Fibroblast of peridontal ligament (primary cell): ENCODE measurements at regions not wholly inside any gene's neighbourhood (a gene's known extent, or its start where the extent isn't known, plus 50 kb on each side); places are given as distances from the start of the nearest gene placed in this dataset.
"Not testable (repeated sequence)": the region's sequence is repeated elsewhere in the genome, so short reads cannot be mapped to it uniquely, and the experiment has no call there.

Experiments used
- DNase-seq: peaks from one replicate; pipeline ENCODE4 v3.0.0-alpha.2; 2010; ENCODE audit errors: extremely low read depth

DNA sequence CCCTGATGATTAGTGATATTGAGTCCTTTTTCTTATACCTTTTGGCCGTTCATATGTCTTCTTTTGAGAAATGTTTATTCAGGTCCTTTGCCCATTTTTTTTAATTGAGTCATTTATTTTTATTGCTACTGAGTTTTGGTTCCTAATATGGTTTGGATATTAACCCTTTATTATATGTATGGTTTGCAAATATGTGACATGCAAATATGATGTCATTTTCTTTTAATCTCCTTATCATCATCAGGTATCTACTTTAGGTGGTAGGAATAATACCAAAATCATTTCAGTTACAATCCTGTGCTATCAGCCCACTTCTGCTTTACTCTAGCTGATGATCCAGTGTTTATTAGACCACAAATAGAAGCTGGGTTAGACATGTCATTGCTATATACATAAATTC lies 102.3 kb upstream of the TRPC7 start:
- DNase-seq = no peak

DNA sequence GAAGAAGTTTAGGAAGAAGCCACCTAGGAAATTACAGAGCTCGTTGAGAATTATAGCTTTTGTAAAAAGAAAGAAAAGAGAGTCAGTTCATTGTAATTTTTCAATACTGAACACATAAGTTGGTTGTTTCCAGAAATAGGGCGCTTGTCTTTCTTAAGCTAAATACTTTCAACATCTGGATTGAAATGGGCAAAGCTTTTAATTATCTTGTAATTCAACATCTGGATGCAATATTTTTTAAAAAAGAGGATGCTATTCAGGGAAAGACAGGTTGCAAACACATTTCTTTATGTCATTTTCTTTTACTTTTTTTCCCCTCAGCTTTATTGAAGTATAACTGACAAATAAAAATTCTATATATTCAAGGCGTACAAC lies 100.7 kb upstream of the TRPC7 start:
- DNase-seq = no peak

DNA sequence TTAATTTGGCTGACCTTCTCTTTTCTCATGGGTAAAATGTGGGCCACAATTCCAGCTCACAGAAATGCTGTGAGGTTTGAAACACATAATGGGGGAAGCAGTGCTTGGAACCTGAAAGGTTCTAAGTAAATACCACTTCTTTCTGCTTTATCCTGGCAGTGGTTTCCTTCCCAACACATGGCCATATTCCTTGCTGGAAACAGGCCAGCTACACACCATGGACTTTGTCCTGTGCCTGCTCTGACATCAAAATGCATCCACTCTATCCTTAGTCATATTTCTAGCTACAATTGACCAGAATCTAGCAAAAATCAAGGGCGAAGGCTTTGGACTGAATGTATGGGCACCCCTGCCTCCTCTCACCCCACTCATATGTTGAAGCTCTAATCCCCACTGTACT lies 93.1 kb upstream of the TRPC7 start:
- DNase-seq = no peak

DNA sequence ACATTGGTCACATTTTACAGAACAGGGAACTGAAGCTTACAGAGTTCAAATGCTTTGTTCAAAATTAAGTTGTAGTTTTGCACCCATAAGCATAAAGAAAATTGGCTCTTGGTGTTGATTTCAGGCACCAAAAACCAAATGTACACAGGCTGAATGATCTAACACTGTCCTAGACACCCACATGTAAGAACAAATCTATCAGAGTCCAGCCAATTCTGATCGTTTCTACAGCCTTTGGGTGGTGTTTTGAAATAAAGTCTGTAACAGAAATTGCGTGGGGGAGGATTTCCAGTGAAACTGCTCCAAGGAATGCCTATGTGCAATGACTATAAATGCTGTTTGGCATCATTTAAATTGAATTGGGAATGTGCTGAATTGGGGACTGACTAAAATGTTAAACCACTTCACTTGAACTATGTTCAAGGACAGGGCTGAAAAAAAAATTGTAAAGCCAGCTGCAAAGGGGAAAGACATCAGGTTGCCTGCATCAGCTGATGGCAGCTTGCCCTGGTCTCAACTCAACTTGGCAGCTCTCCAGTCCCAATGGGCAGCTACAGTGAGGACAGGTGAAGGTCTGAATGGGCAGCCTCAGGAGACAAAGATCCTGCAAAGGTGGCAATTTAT lies 92.2 kb upstream of the TRPC7 start:
- no peak for DNase-seq

DNA sequence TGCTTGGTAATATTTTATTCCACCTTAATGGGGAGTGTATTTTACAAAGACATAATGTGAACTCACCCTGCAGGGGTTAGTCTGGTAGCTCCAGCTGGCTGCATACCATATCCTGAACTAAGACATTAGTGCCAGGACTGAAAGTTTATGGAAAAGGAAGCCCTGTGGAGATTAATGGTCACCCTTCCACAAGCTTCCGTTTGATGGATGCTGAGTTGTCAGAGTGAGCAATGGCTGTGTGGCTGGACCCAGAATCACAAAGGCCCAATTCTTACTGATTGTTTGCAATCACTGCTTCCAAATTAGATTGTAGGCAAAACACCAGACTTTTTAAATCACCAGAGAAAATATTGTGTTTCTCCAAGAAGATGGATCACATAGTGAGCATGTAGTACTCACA lies 90.1 kb upstream of the TRPC7 start:
- DNase-seq = no peak

DNA sequence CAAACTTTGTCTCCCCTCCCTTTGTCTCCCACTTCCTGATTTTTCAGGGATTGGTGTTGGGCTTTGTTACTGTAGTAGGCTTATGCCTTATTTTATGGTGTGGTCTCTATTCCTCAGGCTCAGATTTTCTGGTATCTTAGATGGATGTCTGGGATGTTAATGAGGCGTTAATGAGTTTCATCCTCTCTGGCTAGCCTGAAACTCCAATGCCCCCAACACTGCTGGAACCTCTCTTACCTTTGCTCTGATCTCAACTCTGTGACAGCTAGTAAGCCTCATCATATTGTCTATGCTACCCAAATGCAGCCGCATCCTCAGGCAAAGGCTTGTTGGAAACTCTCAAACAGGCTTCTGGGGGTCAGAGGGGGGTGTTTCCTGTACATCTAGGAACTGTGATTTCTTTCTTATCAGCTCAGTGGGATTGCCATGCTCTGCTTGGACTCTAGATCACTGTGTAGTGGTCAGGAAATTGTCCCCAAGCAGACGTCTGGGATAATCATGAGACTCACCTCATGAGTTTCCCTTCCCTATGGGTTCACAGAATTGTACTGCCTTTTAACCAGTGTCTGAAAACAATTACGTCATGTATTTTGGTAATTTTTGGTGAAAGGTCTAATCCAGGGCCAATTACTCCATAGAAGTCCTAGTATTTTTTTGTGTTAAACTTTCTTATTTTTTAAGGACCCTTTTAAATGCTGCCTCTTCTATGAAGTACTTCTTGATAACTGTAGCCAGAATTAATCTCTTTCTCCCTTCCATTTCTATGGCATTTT lies 88.8 kb upstream of the TRPC7 start:
- DNase-seq = no peak

DNA sequence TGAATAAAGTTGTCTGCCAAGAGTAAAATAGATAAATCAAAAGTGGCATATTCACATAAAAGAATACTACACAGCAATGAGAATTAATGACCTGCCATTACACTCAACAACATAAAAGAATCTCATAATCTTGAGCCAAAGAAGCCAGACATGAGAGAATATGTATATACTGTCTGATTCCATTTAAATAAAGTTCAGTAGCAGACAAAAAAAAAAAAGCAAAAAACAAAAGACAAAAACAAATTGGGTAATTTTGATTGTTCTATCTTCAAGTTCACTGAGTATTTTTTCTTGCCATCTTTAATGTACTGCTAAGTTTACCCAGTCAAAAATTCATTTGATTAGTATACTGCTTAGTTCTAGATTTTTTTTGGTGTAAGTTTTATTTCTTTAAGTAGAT lies 87.9 kb upstream of the TRPC7 start:
- no peak for DNase-seq

DNA sequence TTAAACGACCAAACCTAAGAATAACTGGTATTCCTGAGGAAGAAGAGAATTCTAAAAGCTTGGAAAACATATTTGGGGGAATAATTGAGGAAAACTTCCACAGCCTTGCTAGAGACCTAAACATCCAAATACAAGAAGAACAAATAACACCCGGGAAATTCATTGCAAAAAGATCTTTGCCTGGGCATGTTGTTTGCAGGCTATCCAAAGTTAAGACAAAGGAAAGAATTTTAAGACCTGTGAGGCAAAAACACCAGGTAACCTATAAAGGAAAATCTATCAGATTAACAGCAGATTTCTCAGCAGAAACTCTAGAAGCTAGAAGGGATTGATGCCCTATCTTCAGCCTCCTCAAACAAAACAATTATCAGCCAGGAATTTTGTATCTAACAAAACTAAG lies 82.2 kb upstream of the TRPC7 start:
- DNase-seq = not testable (repeated sequence)

DNA sequence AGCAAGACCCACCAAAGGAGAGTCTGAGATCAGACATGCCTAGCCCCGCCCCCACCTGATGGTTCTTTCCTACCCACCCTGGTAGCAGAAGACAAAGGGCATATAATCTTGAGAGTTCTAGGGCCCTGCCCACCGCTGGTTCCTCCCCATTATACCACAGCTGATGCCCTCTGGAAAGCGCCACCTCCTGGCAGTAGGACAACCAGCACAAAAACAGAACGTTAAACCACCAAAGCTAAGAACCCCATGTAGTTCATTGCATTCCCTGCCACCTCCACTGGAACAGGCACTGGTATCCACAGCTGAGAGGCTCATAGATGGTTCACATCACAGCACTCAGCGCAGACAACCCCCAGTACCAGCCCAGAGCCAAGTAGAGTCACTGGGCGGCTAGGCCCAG lies 81.2 kb upstream of the TRPC7 start:
- no peak for DNase-seq

DNA sequence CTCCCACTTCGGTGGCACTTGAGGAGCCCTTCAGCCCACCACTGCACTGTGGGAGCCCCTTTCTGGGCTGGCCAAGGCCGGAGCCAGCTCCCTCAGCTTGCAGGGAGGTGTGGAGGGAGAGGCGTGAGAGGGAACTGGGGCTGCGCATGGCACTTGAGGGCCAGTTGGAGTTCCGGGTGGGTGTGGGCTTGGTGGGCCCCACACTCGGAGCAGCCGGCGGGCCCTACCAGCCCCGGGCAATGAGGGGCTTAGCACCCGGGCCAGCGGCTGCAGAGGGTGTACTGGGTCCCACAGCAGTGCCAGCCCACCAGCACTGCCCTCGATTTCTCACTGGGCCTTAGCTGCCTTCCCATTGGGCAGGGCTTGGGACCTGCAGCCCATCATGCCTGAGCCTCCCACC lies 78.8 kb upstream of the TRPC7 start:
- DNase-seq = not testable (repeated sequence)

DNA sequence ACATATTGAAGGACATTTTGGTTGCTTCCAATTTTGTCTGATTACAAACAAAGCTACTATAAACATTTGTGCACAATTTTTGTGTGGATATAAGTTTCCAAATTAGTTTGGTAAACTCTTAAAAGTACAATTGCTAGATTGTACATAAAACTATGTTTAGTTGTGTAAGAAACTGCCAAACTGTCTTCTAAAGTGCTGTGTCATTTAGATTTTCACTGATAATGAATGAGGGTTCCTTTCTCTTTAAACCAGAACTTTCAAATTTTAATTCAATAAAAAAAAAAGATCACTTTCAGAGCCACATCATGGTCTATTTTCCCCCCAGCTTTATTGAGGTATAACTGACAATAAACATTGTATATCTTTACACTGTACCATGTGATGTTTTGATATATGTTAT lies 74.0 kb upstream of the TRPC7 start:
- DNase-seq = no peak

DNA sequence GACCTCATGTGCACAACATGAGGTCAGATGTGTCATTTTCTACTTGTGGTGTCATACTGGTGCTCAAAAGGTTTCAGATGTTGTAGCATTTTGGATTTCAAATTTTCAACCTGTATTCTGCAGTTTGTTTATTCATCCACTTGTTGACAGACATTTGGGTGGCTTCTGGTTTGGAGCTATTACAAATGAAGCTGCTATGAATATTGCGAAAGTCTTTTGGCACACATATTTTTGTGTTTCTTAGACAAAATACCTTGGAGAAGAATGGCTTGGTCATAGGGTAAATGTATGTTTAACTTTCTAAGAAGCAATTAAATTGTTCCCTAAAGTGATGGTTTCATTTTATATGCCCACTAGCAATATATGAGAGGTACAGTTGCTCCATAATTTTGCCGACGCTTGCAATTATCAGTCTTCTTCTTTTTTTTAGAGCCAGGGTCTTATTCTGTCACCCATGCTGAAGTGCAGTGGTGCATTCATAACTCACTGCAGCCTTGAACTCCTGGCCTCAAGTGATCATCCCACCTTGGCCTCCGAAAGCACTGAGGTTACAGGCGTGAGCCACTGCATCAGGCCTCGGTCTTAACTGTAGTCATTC lies 70.7 kb upstream of the TRPC7 start:
- no peak for DNase-seq

DNA sequence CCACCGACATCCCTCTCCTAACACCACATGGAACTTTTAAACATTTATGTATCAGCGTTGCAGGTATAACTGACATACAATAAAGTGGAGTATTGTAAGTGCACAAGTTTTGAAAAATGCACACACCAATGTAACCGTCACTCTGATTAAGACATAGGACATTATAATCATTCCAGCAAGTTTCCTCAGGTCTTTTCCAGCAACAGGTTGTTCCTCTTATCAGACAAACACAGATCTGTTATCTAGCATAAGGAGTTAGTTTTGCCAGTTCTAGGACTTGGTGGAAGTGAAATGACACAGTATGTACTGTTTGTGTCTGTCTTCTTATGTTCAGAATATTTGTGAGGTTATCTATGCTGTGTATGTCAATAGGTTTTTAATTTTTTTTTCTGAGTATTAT lies 69.5 kb upstream of the TRPC7 start:
- DNase-seq = no peak

DNA sequence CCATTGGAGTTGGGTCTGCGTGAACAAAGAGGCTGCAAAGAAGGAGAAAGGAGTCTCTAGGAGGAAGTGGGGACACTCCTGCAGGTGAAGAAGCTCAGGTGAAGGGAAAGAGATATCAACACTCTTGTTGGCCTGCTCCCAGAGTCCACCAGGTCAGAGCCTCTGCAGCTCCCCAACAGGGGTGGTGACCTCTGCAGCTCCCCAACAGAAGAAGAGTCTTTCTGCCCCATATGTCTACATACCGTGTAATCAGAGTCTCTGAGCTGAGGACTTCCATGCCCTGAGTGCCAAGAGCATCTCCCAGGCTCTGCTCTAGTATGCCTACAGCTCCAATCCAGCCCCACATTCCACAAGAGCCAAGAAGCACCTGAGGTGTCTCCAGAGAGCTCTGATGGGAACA lies 67.4 kb upstream of the TRPC7 start:
- DNase-seq = no peak

DNA sequence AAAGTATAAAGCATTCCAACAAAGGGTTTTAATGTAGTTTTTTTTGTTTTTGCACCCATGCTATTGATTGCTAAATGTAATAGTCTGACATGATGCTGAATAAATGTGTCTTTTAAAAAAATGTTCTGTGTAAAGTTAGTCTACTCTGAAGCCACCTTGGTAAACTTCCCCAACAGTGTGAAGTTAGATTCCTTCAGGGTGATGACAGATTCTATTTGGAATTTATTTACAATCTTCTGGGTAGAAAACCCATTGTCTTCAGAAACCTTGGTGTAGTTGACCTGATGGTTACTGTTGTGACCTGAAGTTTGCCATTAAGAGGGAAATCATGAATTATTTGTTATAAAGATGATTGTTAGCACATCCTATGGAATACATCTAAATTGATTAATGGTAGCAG lies 64.7 kb upstream of the TRPC7 start:
- DNase-seq = no peak

DNA sequence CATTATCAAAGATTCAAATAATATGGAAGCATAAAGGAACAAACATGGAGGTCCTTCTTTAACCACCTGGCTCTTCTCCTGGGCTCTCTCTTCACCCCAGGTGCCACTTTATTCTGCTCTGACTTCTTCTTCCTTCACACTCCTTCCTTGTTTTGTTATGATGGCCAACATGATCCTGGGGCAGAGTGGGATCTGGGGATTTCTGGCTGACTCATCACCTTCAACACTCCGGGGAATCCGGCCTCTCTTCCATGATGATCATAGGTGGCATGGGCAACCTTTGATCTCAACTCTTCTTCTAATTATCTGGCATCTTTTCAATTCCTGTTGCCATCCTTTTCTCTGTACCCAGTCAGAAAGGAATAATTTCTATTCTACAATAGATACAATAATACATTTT lies 62.1 kb upstream of the TRPC7 start:
- DNase-seq = no peak

DNA sequence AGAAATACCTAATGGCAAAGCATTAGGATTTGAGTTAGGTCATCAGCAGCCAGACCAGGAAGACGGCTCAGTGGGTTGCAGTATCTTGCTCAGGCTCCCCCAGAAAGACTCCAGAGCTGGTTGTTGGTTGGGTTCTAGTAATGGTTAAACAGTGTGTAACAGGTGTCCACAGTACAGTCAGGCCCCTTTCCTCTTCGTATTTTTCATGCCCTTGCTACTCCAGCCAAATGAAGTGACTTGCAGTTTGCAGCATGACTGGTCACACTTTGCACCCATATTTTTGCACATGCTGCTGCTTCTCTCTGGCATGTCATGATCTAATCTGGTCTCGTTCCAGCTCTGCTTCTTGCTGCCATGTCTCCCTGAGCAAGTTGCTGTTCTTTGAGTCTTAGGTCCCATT lies 60.6 kb upstream of the TRPC7 start:
- no peak for DNase-seq

DNA sequence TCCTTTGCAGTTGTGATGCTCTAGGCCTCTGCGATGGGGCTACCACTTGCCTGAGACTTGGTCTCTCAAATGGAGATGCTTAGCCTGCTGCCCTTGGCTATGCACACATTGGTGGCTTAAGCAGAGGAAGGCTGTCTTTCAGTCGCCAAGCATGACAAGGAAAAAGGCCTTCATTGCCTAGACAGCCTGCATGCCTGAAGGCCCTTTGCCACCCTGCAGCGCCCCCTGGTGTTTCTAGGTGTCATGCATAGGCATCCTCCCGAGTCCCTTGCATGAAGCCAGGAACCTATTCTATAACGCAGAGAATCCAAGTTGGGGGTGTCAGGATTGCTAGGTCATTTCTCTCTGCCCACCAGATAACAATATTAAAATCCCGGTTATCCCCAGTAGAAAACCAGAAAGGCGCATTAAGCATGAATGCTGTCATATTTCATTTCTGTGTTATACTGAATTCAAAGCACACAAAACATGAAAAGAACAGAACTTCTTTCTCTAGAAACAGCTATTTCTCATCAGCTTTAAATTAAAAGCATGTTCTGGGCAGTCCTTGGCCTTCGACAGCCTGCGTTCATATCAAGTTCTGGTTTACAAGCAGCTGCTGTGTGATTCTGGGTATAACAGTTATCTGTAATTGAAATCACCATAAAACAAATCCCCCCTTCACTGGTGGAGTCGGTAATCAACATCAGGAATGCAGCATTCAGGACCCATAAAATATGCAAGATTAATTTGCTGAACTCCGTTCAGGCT lies 59.7 kb upstream of the TRPC7 start:
- peak; percentile 5 for DNase-seq

DNA sequence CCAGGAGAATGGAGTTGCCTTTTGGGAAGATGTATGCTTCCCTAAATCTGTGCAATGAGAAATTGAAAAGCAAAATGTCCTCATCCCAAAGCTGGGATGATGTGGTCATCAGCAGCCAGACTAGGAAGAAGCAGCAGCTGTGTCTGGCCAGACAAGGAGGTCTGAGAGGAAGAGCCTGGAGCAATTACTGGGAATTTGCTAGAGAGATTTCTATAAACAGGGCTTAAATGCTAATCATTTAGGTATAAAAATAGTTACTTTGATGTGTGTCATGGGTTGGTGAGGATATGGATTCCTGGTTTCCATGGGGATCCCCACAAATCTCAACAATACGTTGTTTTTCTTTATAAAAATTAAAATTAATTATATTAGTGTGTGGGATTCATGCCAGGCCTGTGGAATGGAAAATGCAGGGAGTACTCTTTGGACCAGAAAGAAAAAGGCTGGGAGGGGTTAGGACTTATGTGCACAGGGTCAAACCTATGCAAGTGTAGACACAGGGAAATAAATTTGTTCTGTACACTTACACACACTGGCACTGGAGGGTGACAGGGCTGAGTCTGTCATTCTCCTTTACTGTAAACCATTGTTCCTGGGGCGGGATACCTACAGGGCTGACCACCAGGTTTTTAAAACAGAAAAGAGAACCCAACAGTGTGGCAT lies 58.7 kb upstream of the TRPC7 start:
- DNase-seq = no peak

DNA sequence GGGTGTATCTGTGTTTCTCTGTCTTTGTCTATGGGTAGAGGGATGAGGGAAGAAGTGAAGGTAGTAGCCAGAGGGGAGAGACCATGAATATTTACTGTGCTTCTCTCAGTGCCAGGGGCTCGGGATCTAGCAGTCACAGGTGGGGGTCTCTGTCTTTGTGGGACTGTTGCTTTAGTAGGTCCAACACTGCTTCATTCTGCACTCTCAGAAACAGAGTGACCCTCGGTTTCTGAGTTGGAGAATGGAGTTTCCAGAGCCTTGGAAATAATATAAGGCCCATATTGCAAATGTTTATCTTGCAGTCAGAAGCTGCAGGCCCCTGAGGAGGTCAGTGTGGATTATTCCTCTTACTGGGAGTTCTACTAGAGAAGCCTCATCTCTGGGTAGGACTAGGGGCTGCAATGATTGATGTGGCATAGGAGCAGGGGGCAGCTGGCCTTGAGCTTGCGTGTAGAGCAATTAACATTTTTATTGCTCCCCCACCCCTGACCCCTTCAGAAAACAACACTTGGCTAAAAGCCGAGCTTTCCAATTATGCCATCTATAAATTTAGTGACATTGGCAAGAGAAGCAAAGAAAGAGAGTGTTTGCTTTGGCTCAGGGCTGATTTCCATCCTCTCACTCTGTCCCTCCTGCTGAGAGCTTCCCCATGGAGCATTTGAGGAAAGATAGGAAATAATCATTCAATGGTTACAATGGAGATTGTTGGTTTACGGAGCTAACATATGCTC lies 55.0 kb upstream of the TRPC7 start:
- no peak for DNase-seq

DNA sequence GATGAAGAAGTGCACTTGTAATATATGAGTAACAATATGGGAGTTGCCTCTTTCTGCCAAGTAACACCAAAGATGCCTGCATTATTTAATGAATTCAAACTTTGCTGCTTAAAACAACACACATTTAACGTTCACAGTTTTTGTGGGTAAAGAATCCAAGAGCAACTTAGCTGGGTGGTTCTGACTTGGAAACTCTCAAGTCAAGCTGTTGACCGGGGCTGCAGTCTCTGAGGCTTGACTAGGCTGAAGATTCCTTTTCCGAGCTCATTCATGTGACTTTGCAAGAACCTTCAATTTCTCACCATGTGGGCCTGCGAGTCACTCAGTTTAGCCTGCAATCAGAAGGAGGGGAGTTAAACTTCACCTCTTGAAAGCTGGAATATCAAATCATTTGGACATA lies 53.0 kb upstream of the TRPC7 start:
- DNase-seq = no peak
